ENCODE measurements at regions not wholly inside any gene's neighbourhood (a gene's known extent, or its start where the extent isn't known, plus 50 kb on each side); places are given as distances from the start of the nearest gene placed in this dataset.

GRCh38 chr7:130966246-130967009, 232.4 kb upstream of the KLF14 start:
- H3K4me1 Mint-ChIP-seq (ENCODE audit: unreplicated experiment): no peaks in the 10 kb centered on the region
- H3K27me3 Mint-ChIP-seq: no peaks in the 10 kb centered on the region
- H3K4me3 Mint-ChIP-seq: no peak overlapping the region
- H3K27ac Mint-ChIP-seq: no peak overlapping the region
- H3K9me3 Mint-ChIP-seq: no peaks in the 10 kb centered on the region
- TF ChIP-seq CTCF (conservative IDR thresholded peaks at IDR 0.05): no peak
- DNase-seq (ENCODE audit: extremely low spot score, unreplicated experiment): no peak
- H3K36me3 Mint-ChIP-seq: no peaks in the 10 kb centered on the region

GRCh38 chr7:130970196-130970595, 236.2 kb upstream of the KLF14 start:
- H3K27me3 Mint-ChIP-seq: no peaks in the 10 kb centered on the region

GRCh38 chr7:130970696-130971095, 236.7 kb upstream of the KLF14 start:
- H3K27me3 Mint-ChIP-seq: no peaks in the 10 kb centered on the region
- DNase-seq (ENCODE audit: extremely low spot score, unreplicated experiment): no peak
- TF ChIP-seq CTCF (conservative IDR thresholded peaks at IDR 0.05): no peak
- no peaks in the 10 kb centered on the region for H3K4me1 Mint-ChIP-seq (ENCODE audit: unreplicated experiment)
- H3K36me3 Mint-ChIP-seq: peaks cover 2% of the 10 kb centered on the region
- H3K27ac Mint-ChIP-seq: no peak overlapping the region
- H3K9me3 Mint-ChIP-seq: no peaks in the 10 kb centered on the region
- H3K4me3 Mint-ChIP-seq: no peak overlapping the region

More at GRCh38 chr7:130970196-130970595, 236.2 kb upstream of the KLF14 start:
- no peak for DNase-seq (ENCODE audit: extremely low spot score, unreplicated experiment)
- Mint-ChIP-seq H3K4me1 (ENCODE audit: unreplicated experiment) (no peaks in the 10 kb centered on the region), H3K4me3 (no peak overlapping the region), H3K27ac (no peak overlapping the region), H3K9me3 (no peaks in the 10 kb centered on the region), H3K36me3 (no peaks in the 10 kb centered on the region)
- TF ChIP-seq CTCF (conservative IDR thresholded peaks at IDR 0.05): no peak

GRCh38 chr7:130971297-130971696, 237.3 kb upstream of the KLF14 start:
- no peaks in the 10 kb centered on the region for H3K9me3 Mint-ChIP-seq
- H3K4me1 Mint-ChIP-seq (ENCODE audit: unreplicated experiment): no peaks in the 10 kb centered on the region
- peaks cover 3% of the 10 kb centered on the region for H3K36me3 Mint-ChIP-seq
- no peak overlapping the region for H3K27ac Mint-ChIP-seq
- no peak overlapping the region for H3K4me3 Mint-ChIP-seq
- no peak for DNase-seq (ENCODE audit: extremely low spot score, unreplicated experiment)
- no peaks in the 10 kb centered on the region for H3K27me3 Mint-ChIP-seq
- TF ChIP-seq CTCF (conservative IDR thresholded peaks at IDR 0.05): no peak

- no peaks in the 10 kb centered on the region for H3K9me3 Mint-ChIP-seq
- no peak overlapping the region for H3K4me3 Mint-ChIP-seq
- H3K4me1 Mint-ChIP-seq (ENCODE audit: unreplicated experiment): no peaks in the 10 kb centered on the region
- no peak overlapping the region for H3K27ac Mint-ChIP-seq
- no peak for DNase-seq (ENCODE audit: extremely low spot score, unreplicated experiment)
- no peaks in the 10 kb centered on the region for H3K27me3 Mint-ChIP-seq
- TF ChIP-seq CTCF (conservative IDR thresholded peaks at IDR 0.05): no peak
- peaks cover 3% of the 10 kb centered on the region for H3K36me3 Mint-ChIP-seq
These were observed 238.2 kb upstream of the KLF14 start for GRCh38 chr7:130972201-130972600.
